ENCODE measurements at regions not wholly inside any gene's neighbourhood (a gene's known extent, or its start where the extent isn't known, plus 50 kb on each side); places are given as distances from the start of the nearest gene placed in this dataset.

- intact Hi-C loops (cut with DNase I; ENCODE audit: low total_unique reads), result no loop called here
- H3K36me3 ChIP-seq, result no peaks in the 10 kb centered on the region
- peaks cover 0 to 6% (median 0%) of the 10 kb centered on the region in 4 donors for H3K4me1 ChIP-seq
- H3K9me3 ChIP-seq, result no peaks in the 10 kb centered on the region
- no peak overlapping the region for H3K4me3 ChIP-seq
- no peak overlapping the region for H3K27ac ChIP-seq
- no peak for TF ChIP-seq CTCF (IDR thresholded peaks at IDR 0.05)
- H3K27me3 ChIP-seq, result no peaks in the 10 kb centered on the region
- DNase-seq, result no peak
Observed at GRCh38 chr5:113817683-113818082, 304.2 kb downstream of the YTHDC2 start.

DNA sequence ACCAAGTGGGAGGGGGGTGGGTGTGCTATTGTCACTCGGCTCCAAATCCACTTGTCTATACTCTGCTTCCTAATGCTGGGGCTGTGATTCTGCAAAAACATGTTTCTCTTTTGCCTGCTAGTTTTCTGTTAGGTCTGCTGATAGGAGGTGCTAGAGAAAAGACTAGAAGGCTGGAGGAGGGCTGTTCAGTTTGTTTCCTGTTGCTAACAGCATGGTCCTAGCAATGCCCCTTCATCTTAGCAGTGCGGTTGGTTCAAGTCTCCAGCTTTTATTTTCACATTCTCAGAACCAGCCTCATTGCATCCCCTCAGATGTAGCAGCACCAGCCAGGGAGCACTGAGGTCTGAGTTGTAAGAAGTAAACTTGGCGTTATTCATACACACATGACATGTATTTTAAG is 310.2 kb downstream of the YTHDC2 start:
- no peak overlapping the region for H3K27ac ChIP-seq
- intact Hi-C loops (cut with DNase I; ENCODE audit: low total_unique reads), result no loop called here
- no peaks in the 10 kb centered on the region for H3K9me3 ChIP-seq
- DNase-seq, result no peak
- no peak for TF ChIP-seq CTCF (IDR thresholded peaks at IDR 0.05)
- no peaks in the 10 kb centered on the region for H3K27me3 ChIP-seq
- no peaks in the 10 kb centered on the region for H3K4me1 ChIP-seq
- H3K36me3 ChIP-seq, result no peaks in the 10 kb centered on the region
- no peak overlapping the region for H3K4me3 ChIP-seq

GRCh38 chr5:113824307-113824706 is 310.8 kb downstream of the YTHDC2 start:
- no peak for DNase-seq
- Histone ChIP-seq H3K36me3 (no peaks in the 10 kb centered on the region), H3K27me3 (no peaks in the 10 kb centered on the region), H3K9me3 (no peaks in the 10 kb centered on the region), H3K4me3 (no peak overlapping the region), H3K27ac (no peak overlapping the region), H3K4me1 (no peaks in the 10 kb centered on the region)
- no peak for TF ChIP-seq CTCF (IDR thresholded peaks at IDR 0.05)
- intact Hi-C loops (cut with DNase I; ENCODE audit: low total_unique reads), result no loop called here

GRCh38 chr5:113825176-113825575 is 311.7 kb downstream of the YTHDC2 start:
- no peak for TF ChIP-seq CTCF (IDR thresholded peaks at IDR 0.05)
- Histone ChIP-seq H3K27me3 (no peaks in the 10 kb centered on the region), H3K9me3 (no peaks in the 10 kb centered on the region), H3K4me1 (no peaks in the 10 kb centered on the region), H3K27ac (no peak overlapping the region), H3K4me3 (no peak overlapping the region), H3K36me3 (no peaks in the 10 kb centered on the region)
- intact Hi-C loops (cut with DNase I; ENCODE audit: low total_unique reads), result no loop called here
- DNase-seq, result no peak

- Histone ChIP-seq H3K4me1 (no peaks in the 10 kb centered on the region), H3K27me3 (no peaks in the 10 kb centered on the region)
- intact Hi-C loops (cut with DNase I; ENCODE audit: low total_unique reads), result no loop called here
Observed at GRCh38 chr5:113846941-113847340, 333.4 kb downstream of the YTHDC2 start.

More at GRCh38 chr5:113846941-113847340, 333.4 kb downstream of the YTHDC2 start:
- TF ChIP-seq CTCF (IDR thresholded peaks at IDR 0.05), result no peak
- H3K9me3 ChIP-seq, result no peaks in the 10 kb centered on the region
- H3K27ac ChIP-seq, result no peak overlapping the region
- no peak overlapping the region for H3K4me3 ChIP-seq
- no peak for DNase-seq
- no peaks in the 10 kb centered on the region for H3K36me3 ChIP-seq
